ENCODE measurements at regions not wholly inside any gene's neighbourhood (a gene's known extent, or its start where the extent isn't known, plus 50 kb on each side); places are given as distances from the start of the nearest gene placed in this dataset.
A peak's percentile ranks its signal among the peaks of the same experiment; 100 is the strongest.

GRCh38 chr5:42908509-42909488 lies 97.1 kb upstream of the SELENOP start (continued):
- TF ChIP-seq RREB1 (CRISPR knock-in tag; IDR thresholded peaks at IDR 0.05) (peak; percentile 27; the same call in 1 of the 2 replicates), ZBTB2 (IDR thresholded peaks at IDR 0.05) (peak; percentile 100), MEIS2 (IDR thresholded peaks at IDR 0.05; ENCODE audit: partially characterized antibody) (peak; percentile 92)
- TF ChIP-seq, protein P1, sequence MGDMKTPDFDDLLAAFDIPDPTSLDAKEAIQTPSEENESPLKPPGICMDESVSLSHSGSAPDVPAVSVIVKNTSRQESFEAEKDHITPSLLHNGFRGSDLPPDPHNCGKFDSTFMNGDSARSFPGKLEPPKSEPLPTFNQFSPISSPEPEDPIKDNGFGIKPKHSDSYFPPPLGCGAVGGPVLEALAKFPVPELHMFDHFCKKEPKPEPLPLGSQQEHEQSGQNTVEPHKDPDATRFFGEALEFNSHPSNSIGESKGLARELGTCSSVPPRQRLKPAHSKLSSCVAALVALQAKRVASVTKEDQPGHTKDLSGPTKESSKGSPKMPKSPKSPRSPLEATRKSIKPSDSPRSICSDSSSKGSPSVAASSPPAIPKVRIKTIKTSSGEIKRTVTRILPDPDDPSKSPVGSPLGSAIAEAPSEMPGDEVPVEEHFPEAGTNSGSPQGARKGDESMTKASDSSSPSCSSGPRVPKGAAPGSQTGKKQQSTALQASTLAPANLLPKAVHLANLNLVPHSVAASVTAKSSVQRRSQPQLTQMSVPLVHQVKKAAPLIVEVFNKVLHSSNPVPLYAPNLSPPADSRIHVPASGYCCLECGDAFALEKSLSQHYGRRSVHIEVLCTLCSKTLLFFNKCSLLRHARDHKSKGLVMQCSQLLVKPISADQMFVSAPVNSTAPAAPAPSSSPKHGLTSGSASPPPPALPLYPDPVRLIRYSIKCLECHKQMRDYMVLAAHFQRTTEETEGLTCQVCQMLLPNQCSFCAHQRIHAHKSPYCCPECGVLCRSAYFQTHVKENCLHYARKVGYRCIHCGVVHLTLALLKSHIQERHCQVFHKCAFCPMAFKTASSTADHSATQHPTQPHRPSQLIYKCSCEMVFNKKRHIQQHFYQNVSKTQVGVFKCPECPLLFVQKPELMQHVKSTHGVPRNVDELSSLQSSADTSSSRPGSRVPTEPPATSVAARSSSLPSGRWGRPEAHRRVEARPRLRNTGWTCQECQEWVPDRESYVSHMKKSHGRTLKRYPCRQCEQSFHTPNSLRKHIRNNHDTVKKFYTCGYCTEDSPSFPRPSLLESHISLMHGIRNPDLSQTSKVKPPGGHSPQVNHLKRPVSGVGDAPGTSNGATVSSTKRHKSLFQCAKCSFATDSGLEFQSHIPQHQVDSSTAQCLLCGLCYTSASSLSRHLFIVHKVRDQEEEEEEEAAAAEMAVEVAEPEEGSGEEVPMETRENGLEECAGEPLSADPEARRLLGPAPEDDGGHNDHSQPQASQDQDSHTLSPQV (IDR thresholded peaks at IDR 0.05) = peak; percentile 74; the same call in 1 of the 2 replicates

Measured in K562 (cell line).